ENCODE measurements at regions not wholly inside any gene's neighbourhood (a gene's known extent, or its start where the extent isn't known, plus 50 kb on each side); places are given as distances from the start of the nearest gene placed in this dataset.
"Not testable (repeated sequence)": the region's sequence is repeated elsewhere in the genome, so short reads cannot be mapped to it uniquely, and the experiment has no call there.

GRCh38 chr1:68785328-68785727 is 288.4 kb upstream of the DEPDC1 start:
- DNase-seq (ENCODE audit: low spot score): no peak

- DNase-seq (ENCODE audit: low spot score): no peak
Observed at GRCh38 chr1:68788762-68789161, 291.9 kb upstream of the DEPDC1 start.

GRCh38 chr1:68791800-68792199 is 294.9 kb upstream of the DEPDC1 start:
- no peak for DNase-seq (ENCODE audit: low spot score)

- DNase-seq (ENCODE audit: low spot score): no peak
Observed at GRCh38 chr1:68795956-68796355, 299.1 kb upstream of the DEPDC1 start.

- no peak for DNase-seq (ENCODE audit: low spot score)
Observed at GRCh38 chr1:68796888-68797287, 300.0 kb upstream of the DEPDC1 start.

- no peak for DNase-seq (ENCODE audit: low spot score)
Observed at GRCh38 chr1:68798071-68798470, 301.2 kb upstream of the DEPDC1 start.

GRCh38 chr1:68799096-68799495 is 302.2 kb upstream of the DEPDC1 start:
- no peak for DNase-seq (ENCODE audit: low spot score)

GRCh38 chr1:68800182-68800581 is 303.3 kb upstream of the DEPDC1 start:
- no peak for DNase-seq (ENCODE audit: low spot score)

GRCh38 chr1:68801440-68801839 is 304.6 kb upstream of the DEPDC1 start:
- no peak for DNase-seq (ENCODE audit: low spot score)

- DNase-seq (ENCODE audit: low spot score): no peak
Observed at GRCh38 chr1:68805097-68805641, 308.3 kb upstream of the DEPDC1 start.

GRCh38 chr1:68808351-68808750 is 311.5 kb upstream of the DEPDC1 start:
- DNase-seq (ENCODE audit: low spot score): no peak

- no peak for DNase-seq (ENCODE audit: low spot score)
Observed at GRCh38 chr1:68811806-68812205, 314.9 kb upstream of the DEPDC1 start.

- no peak for DNase-seq (ENCODE audit: low spot score)
Observed at GRCh38 chr1:68812333-68812732, 315.5 kb upstream of the DEPDC1 start.

- DNase-seq (ENCODE audit: low spot score): no peak
Observed at GRCh38 chr1:68814067-68814466, 317.2 kb upstream of the DEPDC1 start.

GRCh38 chr1:68815632-68816031 is 318.8 kb upstream of the DEPDC1 start:
- DNase-seq (ENCODE audit: low spot score): no peak

GRCh38 chr1:68817505-68818210 is 320.8 kb upstream of the DEPDC1 start:
- not testable (repeated sequence) for DNase-seq (ENCODE audit: low spot score)

GRCh38 chr1:68819190-68819829 is 322.4 kb upstream of the DEPDC1 start:
- peak; percentile 20 for DNase-seq (ENCODE audit: low spot score)

- DNase-seq (ENCODE audit: low spot score): no peak
Observed at GRCh38 chr1:68820151-68820550, 323.3 kb upstream of the DEPDC1 start.

GRCh38 chr1:68826836-68827235 is 330.0 kb upstream of the DEPDC1 start:
- DNase-seq (ENCODE audit: low spot score): no peak

- DNase-seq (ENCODE audit: low spot score): no peak
Observed at GRCh38 chr1:68827261-68827660, 330.4 kb upstream of the DEPDC1 start.

GRCh38 chr1:68828013-68828412 is 331.1 kb upstream of the DEPDC1 start:
- no peak for DNase-seq (ENCODE audit: low spot score)

GRCh38 chr1:68831281-68831680 is 334.4 kb upstream of the DEPDC1 start:
- no peak for DNase-seq (ENCODE audit: low spot score)

- no peak for DNase-seq (ENCODE audit: low spot score)
Observed at GRCh38 chr1:68848017-68848416, 351.1 kb upstream of the DEPDC1 start.

- no peak for DNase-seq (ENCODE audit: low spot score)
Observed at GRCh38 chr1:68868606-68869005, 371.7 kb upstream of the DEPDC1 start.

All from AG20443 (cell line).